ENCODE measurements at regions not wholly inside any gene's neighbourhood (a gene's known extent, or its start where the extent isn't known, plus 50 kb on each side); places are given as distances from the start of the nearest gene placed in this dataset.

GRCh38 chr2:122072666-122073065, 317.2 kb downstream of the TSN start:
- Histone ChIP-seq H3K4me1 (no peaks in the 10 kb centered on the region), H3K9me3 (no peaks in the 10 kb centered on the region), H3K4me3 (no peak overlapping the region), H3K27me3 (no peaks in the 10 kb centered on the region), H3K36me3 (no peaks in the 10 kb centered on the region), H3K27ac (no peak overlapping the region)
- TF ChIP-seq CTCF (IDR thresholded peaks at IDR 0.05), result no peak
- intact Hi-C loops (cut with DNase I), result no loop called here
- WGBS, 2 donors, result 55 to 60% methylated on average over 3 to 4 of the region's 4 CpGs
- DNase-seq, result no peak

GRCh38 chr2:122074201-122074600, 318.8 kb downstream of the TSN start:
- intact Hi-C loops (cut with DNase I), result no loop called here
- TF ChIP-seq POLR2A (IDR thresholded peaks at IDR 0.05) (no peak), CTCF (IDR thresholded peaks at IDR 0.05) (no peak)
- Histone ChIP-seq H3K27ac (no peak overlapping the region), H3K9me3 (no peaks in the 10 kb centered on the region), H3K36me3 (no peaks in the 10 kb centered on the region), H3K27me3 (no peaks in the 10 kb centered on the region), H3K4me1 (no peaks in the 10 kb centered on the region), H3K4me3 (no peak overlapping the region)
- DNase-seq, result no peak
- WGBS, 2 donors, result 16 to 64% methylated on average over 2 to 3 of the region's 4 CpGs

GRCh38 chr2:122075381-122075780, 319.9 kb downstream of the TSN start:
- no peaks in the 10 kb centered on the region for H3K9me3 ChIP-seq
- intact Hi-C loops (cut with DNase I), result no loop called here
- H3K36me3 ChIP-seq, result no peaks in the 10 kb centered on the region
- TF ChIP-seq CTCF (IDR thresholded peaks at IDR 0.05), result no peak
- TF ChIP-seq POLR2A (IDR thresholded peaks at IDR 0.05), result no peak
- H3K4me3 ChIP-seq, result no peak overlapping the region
- no peak for DNase-seq
- WGBS, 2 donors, result 78 to 85% methylated on average over 4 of the region's 4 CpGs
- no peaks in the 10 kb centered on the region for H3K4me1 ChIP-seq
- H3K27me3 ChIP-seq, result no peaks in the 10 kb centered on the region
- H3K27ac ChIP-seq, result no peak overlapping the region

- intact Hi-C loops (cut with DNase I), result no loop called here
- 79 to 89% methylated on average over 3 of the region's 3 CpGs for WGBS, 2 donors
These were observed 321.7 kb downstream of the TSN start for GRCh38 chr2:122077114-122077513.

GRCh38 chr2:122077771-122078170, 322.3 kb downstream of the TSN start:
- WGBS, 2 donors, result 71 to 95% methylated on average over 4 of the region's 4 CpGs
- no peak for TF ChIP-seq POLR2A (IDR thresholded peaks at IDR 0.05)
- no peak for TF ChIP-seq CTCF (IDR thresholded peaks at IDR 0.05)

More at GRCh38 chr2:122077114-122077513, 321.7 kb downstream of the TSN start:
- TF ChIP-seq CTCF (IDR thresholded peaks at IDR 0.05) (no peak), POLR2A (IDR thresholded peaks at IDR 0.05) (no peak)
- no peak overlapping the region for H3K27ac ChIP-seq
- no peak overlapping the region for H3K4me3 ChIP-seq
- H3K27me3 ChIP-seq, result no peaks in the 10 kb centered on the region
- no peaks in the 10 kb centered on the region for H3K36me3 ChIP-seq
- no peak for DNase-seq
- H3K9me3 ChIP-seq, result no peaks in the 10 kb centered on the region
- H3K4me1 ChIP-seq, result no peaks in the 10 kb centered on the region

More at GRCh38 chr2:122077771-122078170, 322.3 kb downstream of the TSN start:
- Histone ChIP-seq H3K9me3 (no peaks in the 10 kb centered on the region), H3K27me3 (no peaks in the 10 kb centered on the region), H3K36me3 (no peaks in the 10 kb centered on the region), H3K27ac (no peak overlapping the region), H3K4me1 (no peaks in the 10 kb centered on the region), H3K4me3 (no peak overlapping the region)
- intact Hi-C loops (cut with DNase I), result no loop called here
- no peak for DNase-seq

Measured in esophagus squamous epithelium (tissue), 5 donors.